HCT116 (cell line): ENCODE measurements at regions not wholly inside any gene's neighbourhood (a gene's known extent, or its start where the extent isn't known, plus 50 kb on each side); places are given as distances from the start of the nearest gene placed in this dataset.

Experiments used
- ATAC-seq: fragments of 200-7000 bp; cut with Tn5 transposase; 2 replicates; pipeline ENCODE4 v1.9.1; 2020; ENCODE audit warnings: mild to moderate bottlenecking, moderate library complexity
- BruUV-seq: library from RNA; stranded (reverse); fragments of 400-500 nt; replicated peaks from 2 replicates; lab custom pipeline; 2021; lab: Mats Ljungman, UMichigan
- CTCF ChIA-PET: fragments of 300-600 bp; sonication (Branson Sonifier 250); formaldehyde crosslinking; loops from one replicate; lab custom pipeline; 2021; ENCODE audit warnings: antibody characterized with exemption; lab: Charles Lee
- POLR2A ChIA-PET: fragments of 300-600, 350-600 bp; sonication (Branson Sonifier 250); formaldehyde crosslinking; loops from one replicate; lab custom pipeline; 2021; ENCODE audit warnings: antibody characterized with exemption; lab: Charles Lee
- RAD21 ChIA-PET, 2 experiments: fragments of 300-600 bp; sonication (Branson Sonifier 250); formaldehyde crosslinking; loops; one replicate each; lab custom pipeline; 2023; ENCODE audit warnings: low total read pairs in 2 of 2; ENCODE audit not compliant: uncharacterized antibody in 2 of 2, unreplicated experiment in 2 of 2, low non-redundant PET in 1 of 2; lab: Charles Lee
- DNase-seq: peaks from one replicate; pipeline ENCODE4 v3.0.0-alpha.2; 2010; ENCODE audit warnings: low read depth, low spot score
- H2AFZ ChIP-seq: fragments of 200-600 bp; shearing (Covaris generic), sonication (generic); 2 replicates; pipeline ENCODE4 v1.6.1; 2017; ENCODE audit warnings: low read depth, mixed run types, mixed read lengths, antibody characterized with exemption, low read length; ENCODE audit not compliant: poor library complexity, severe bottlenecking
- H3K27ac ChIP-seq: 2 replicates; pipeline ENCODE4 v1.5.1; 2012; ENCODE audit warnings: low read depth, low read length
- H3K27me3 ChIP-seq: fragments of 200-600 bp; sonication (generic); 2 replicates; pipeline ENCODE4 v1.6.1; 2016; ENCODE audit warnings: mixed run types, low read length, mixed read lengths; ENCODE audit not compliant: insufficient read depth
- H3K36me3 ChIP-seq, 2 experiments: fragments of 200-500 bp in 1 of 2; fragments of 200-600 bp in 1 of 2; sonication (Bioruptor generic) in 1 of 2; sonication (generic) in 1 of 2; 2 replicates each; pipeline versions ENCODE4 v1.5.1 to v1.6.1; 2014 to 2016; ENCODE audit warnings: low read length in 2 of 2, inconsistent platforms in 1 of 2, mixed read lengths in 1 of 2, mixed run types in 1 of 2; ENCODE audit not compliant: insufficient read depth in 2 of 2, control insufficient read depth in 1 of 2
- H3K4me1 ChIP-seq, 2 experiments: fragments of 200-600 bp in 1 of 2; sonication (generic) in 1 of 2; 2 replicates each; pipeline versions ENCODE4 v1.5.1 to v1.6.1; 2012 to 2017; ENCODE audit warnings: low read length in 2 of 2, inconsistent platforms in 1 of 2, mild to moderate bottlenecking in 1 of 2, mixed read lengths in 1 of 2, mixed run types in 1 of 2, moderate library complexity in 1 of 2; ENCODE audit not compliant: insufficient read depth in 2 of 2, control insufficient read depth in 1 of 2
- H3K4me2 ChIP-seq: fragments of 200-600 bp; sonication (generic); 2 replicates; pipeline ENCODE4 v1.6.1; 2017; ENCODE audit warnings: mixed run types, low read length, mixed read lengths
- H3K4me3 ChIP-seq, 2 experiments: fragments of 200-600 bp in 1 of 2; sonication (generic) in 1 of 2; replicated peaks in 1 of 2; 2 replicates each; pipeline ENCODE4 v1.5.1; 2011 to 2016; ENCODE audit warnings: low read length in 2 of 2, control low read depth in 1 of 2, low read depth in 1 of 2, mild to moderate bottlenecking in 1 of 2, mixed read lengths in 1 of 2, mixed run types in 1 of 2
- H3K79me2 ChIP-seq: fragments of 200-600 bp; sonication (generic); 2 replicates; pipeline ENCODE4 v1.6.1; 2017; ENCODE audit warnings: mild to moderate bottlenecking, mixed run types, low read length, moderate library complexity, mixed read lengths; ENCODE audit not compliant: insufficient read depth
- H3K9ac ChIP-seq: fragments of 200-600 bp; sonication (generic); 2 replicates; pipeline ENCODE4 v1.6.1; 2016; ENCODE audit warnings: low read length, mixed read lengths
- H3K9me2 ChIP-seq: fragments of 200-600 bp; sonication (generic), shearing (Covaris generic); 2 replicates; pipeline ENCODE4 v1.6.1; 2017; ENCODE audit warnings: mixed run types, mild to moderate bottlenecking, moderate library complexity; ENCODE audit not compliant: insufficient read depth
- H3K9me3 ChIP-seq, 2 experiments: fragments of 200-500 bp in 1 of 2; fragments of 200-600 bp in 1 of 2; sonication (Bioruptor generic) in 1 of 2; sonication (generic) in 1 of 2; 2 replicates each; pipeline ENCODE4 v1.6.1; 2014 to 2017; ENCODE audit warnings: low read length in 2 of 2, mixed read lengths in 2 of 2, inconsistent platforms in 1 of 2, low read depth in 1 of 2, mild to moderate bottlenecking in 1 of 2, mixed run types in 1 of 2, moderate library complexity in 1 of 2; ENCODE audit not compliant: control insufficient read depth in 1 of 2, insufficient read depth in 1 of 2
- H4K20me1 ChIP-seq: fragments of 200-600 bp; sonication (generic), shearing (Covaris generic); 2 replicates; pipeline ENCODE4 v1.6.1; 2017; ENCODE audit warnings: mixed run types, mild to moderate bottlenecking, moderate library complexity; ENCODE audit not compliant: insufficient read depth
- CBX3 ChIP-seq: IDR thresholded peaks from 2 replicates; pipeline ENCODE4 v1.6.1; 2012; ENCODE audit warnings: low read depth
- CEBPB ChIP-seq: IDR thresholded peaks from 2 replicates; pipeline ENCODE4 v1.6.1; 2012; ENCODE audit warnings: low read depth
- CTCF ChIP-seq, 3 experiments: fragments of 200-600 bp in 1 of 3; sonication (generic) in 1 of 3; IDR thresholded peaks in 2 of 3; conservative IDR thresholded peaks in 1 of 3; 2 replicates each; pipeline ENCODE4 v1.5.1; 2012 to 2017; ENCODE audit warnings: low read depth in 2 of 3, low read length in 2 of 3, antibody characterized with exemption in 1 of 3, borderline replicate concordance in 1 of 3, control low read depth in 1 of 3, mild to moderate bottlenecking in 1 of 3, mixed read lengths in 1 of 3, mixed run types in 1 of 3, moderate library complexity in 1 of 3; ENCODE audit not compliant: insufficient read depth in 1 of 3
- REST ChIP-seq: IDR thresholded peaks from 2 replicates; pipeline ENCODE4 v1.6.1; 2012; ENCODE audit warnings: low read depth
- intact Hi-C: fragments of 100-400 bp; cut with micrococcal nuclease; formaldehyde crosslinking; loops from 2 replicates; pipeline ENCODE4 v1.10.0; 2022

- Histone ChIP-seq H3K36me3 (no peaks in the 10 kb centered on the region), H3K4me3 (no peak overlapping the region), H3K9me3 (no peaks in the 10 kb centered on the region), H3K4me1 (no peaks in the 10 kb centered on the region), H3K9ac (no peak overlapping the region), H4K20me1 (no peaks in the 10 kb centered on the region), H3K4me2 (no peak overlapping the region), H3K9me2 (no peaks in the 10 kb centered on the region), H2AFZ (no peak overlapping the region), H3K27ac (no peak overlapping the region), H3K79me2 (no peaks in the 10 kb centered on the region), H3K27me3 (no peaks in the 10 kb centered on the region)
- intact Hi-C loops, result no loop called here
- POLR2A ChIA-PET, result no interaction called here
- DNase-seq (no peak), ATAC-seq (no peak)
- CTCF ChIA-PET, result no interaction called here
- TF ChIP-seq CEBPB (no peak), REST (no peak), CBX3 (no peak), CTCF (IDR thresholded peaks at IDR 0.05 in 2 of 3, conservative IDR thresholded peaks at IDR 0.05 in 1 of 3; ENCODE audit: borderline replicate concordance in 1 of 3, insufficient read depth in 1 of 3, low read depth in 2 of 3, low read length in 2 of 3) (no peak)
- RAD21 ChIA-PET, result no interaction called here
- BruUV-seq, result no TSS peak
These were observed 151.1 kb upstream of the CAMK1G start for GRCh38 chr1:209432443-209432825.
